Colonic mucosa (tissue), 4 donors: ENCODE measurements at regions not wholly inside any gene's neighbourhood (a gene's known extent, or its start where the extent isn't known, plus 50 kb on each side); places are given as distances from the start of the nearest gene placed in this dataset.

Experiments used
- DNase-seq: peaks from one replicate; pipeline ENCODE4 v3.0.0-alpha.2; 2020
- H3K27ac ChIP-seq: fragments of 200-600 bp; one replicate; pipeline ENCODE4 v1.8.0; 2021
- H3K27me3 ChIP-seq: fragments of 200-600 bp; one replicate; pipeline ENCODE4 v1.8.0; 2021
- H3K36me3 ChIP-seq: fragments of 200-600 bp; one replicate; pipeline ENCODE4 v1.8.0; 2021
- H3K4me1 ChIP-seq: fragments of 200-600 bp; one replicate; pipeline ENCODE4 v1.8.0; 2021; ENCODE audit warnings: mild to moderate bottlenecking
- H3K4me3 ChIP-seq: fragments of 200-600 bp; one replicate; pipeline ENCODE4 v1.8.0; 2021
- H3K9ac ChIP-seq, 2 donors: one replicate each; pipeline ENCODE4 v1.7.0; 2013; ENCODE audit warnings: control low read depth in 2 of 2, low read depth in 2 of 2, low read length in 2 of 2
- H3K9me3 ChIP-seq: fragments of 200-600 bp; one replicate; pipeline ENCODE4 v1.8.0; 2021
- intact Hi-C: fragments of 100-400 bp; cut with DNase I; formaldehyde crosslinking; loops from one replicate; pipeline ENCODE4 v1.14.1; 2022
- TF ChIP-seq, protein P1 (sequence below): fragments of 200-600 bp; IDR thresholded peaks from one replicate; pipeline ENCODE4 v1.8.0; 2022; ENCODE audit warnings: antibody characterized with exemption, mild to moderate bottlenecking
- donor health status: healthy.
- donor health status: DM: no; HTN: no; CAD: no.
- donor health status: DM: no; HTN: no; CAD: no.

GRCh38 chr18:77395953-77396352, 146.3 kb downstream of the GALR1 start:
- Histone ChIP-seq H3K27ac (no peak overlapping the region), H3K4me1 (no peaks in the 10 kb centered on the region), H3K36me3 (no peaks in the 10 kb centered on the region), H3K9me3 (no peaks in the 10 kb centered on the region), H3K27me3 (no peaks in the 10 kb centered on the region), H3K9ac (no peak overlapping the region), H3K4me3 (no peak overlapping the region)
- intact Hi-C loops: no loop called here
- DNase-seq: peak; percentile 37
- TF ChIP-seq, protein P1, sequence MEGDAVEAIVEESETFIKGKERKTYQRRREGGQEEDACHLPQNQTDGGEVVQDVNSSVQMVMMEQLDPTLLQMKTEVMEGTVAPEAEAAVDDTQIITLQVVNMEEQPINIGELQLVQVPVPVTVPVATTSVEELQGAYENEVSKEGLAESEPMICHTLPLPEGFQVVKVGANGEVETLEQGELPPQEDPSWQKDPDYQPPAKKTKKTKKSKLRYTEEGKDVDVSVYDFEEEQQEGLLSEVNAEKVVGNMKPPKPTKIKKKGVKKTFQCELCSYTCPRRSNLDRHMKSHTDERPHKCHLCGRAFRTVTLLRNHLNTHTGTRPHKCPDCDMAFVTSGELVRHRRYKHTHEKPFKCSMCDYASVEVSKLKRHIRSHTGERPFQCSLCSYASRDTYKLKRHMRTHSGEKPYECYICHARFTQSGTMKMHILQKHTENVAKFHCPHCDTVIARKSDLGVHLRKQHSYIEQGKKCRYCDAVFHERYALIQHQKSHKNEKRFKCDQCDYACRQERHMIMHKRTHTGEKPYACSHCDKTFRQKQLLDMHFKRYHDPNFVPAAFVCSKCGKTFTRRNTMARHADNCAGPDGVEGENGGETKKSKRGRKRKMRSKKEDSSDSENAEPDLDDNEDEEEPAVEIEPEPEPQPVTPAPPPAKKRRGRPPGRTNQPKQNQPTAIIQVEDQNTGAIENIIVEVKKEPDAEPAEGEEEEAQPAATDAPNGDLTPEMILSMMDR: no peak

DNA sequence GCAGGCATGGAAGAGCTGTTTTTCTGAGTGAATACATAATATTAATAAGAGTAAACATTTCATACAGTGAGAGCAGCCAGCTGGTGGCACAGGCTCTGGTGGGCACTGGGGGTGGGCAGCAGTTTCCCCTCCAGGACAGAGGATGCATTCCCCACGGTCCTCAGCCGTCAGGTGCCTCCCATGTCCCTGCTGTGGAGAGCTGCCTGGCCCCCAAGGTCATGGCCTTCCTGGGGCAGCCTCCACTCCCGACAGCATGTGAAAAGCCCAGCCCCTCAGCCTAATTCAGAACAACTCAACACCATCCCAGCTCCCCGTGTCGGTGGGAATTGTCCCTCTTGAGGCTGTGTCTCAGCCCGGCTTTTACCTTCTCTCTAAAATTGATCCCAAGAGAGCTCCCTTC, 147.4 kb downstream of the GALR1 start:
- Histone ChIP-seq H3K4me1 (no peaks in the 10 kb centered on the region), H3K9ac (peak overlapping the region in 1 of 2 donors; percentile 6), H3K9me3 (no peaks in the 10 kb centered on the region), H3K27ac (no peak overlapping the region), H3K27me3 (no peaks in the 10 kb centered on the region), H3K4me3 (no peak overlapping the region), H3K36me3 (no peaks in the 10 kb centered on the region)
- TF ChIP-seq, protein P1: no peak
- DNase-seq: no peak
- intact Hi-C loops: no loop called here

GRCh38 chr18:77397617-77398016, 148.0 kb downstream of the GALR1 start:
- DNase-seq: no peak
- Histone ChIP-seq H3K9ac (peak overlapping the region in 1 of 2 donors; percentile 6), H3K4me1 (no peaks in the 10 kb centered on the region), H3K4me3 (no peak overlapping the region), H3K9me3 (no peaks in the 10 kb centered on the region), H3K27ac (no peak overlapping the region), H3K27me3 (no peaks in the 10 kb centered on the region), H3K36me3 (no peaks in the 10 kb centered on the region)
- intact Hi-C loops: no loop called here
- TF ChIP-seq, protein P1: no peak

- Histone ChIP-seq H3K9ac (no peak overlapping the region), H3K4me3 (no peak overlapping the region), H3K27ac (no peak overlapping the region), H3K36me3 (no peaks in the 10 kb centered on the region), H3K4me1 (no peaks in the 10 kb centered on the region), H3K9me3 (no peaks in the 10 kb centered on the region), H3K27me3 (no peaks in the 10 kb centered on the region)
- DNase-seq: no peak
- intact Hi-C loops: no loop called here
- TF ChIP-seq, protein P1: no peak
Measured at GRCh38 chr18:77400561-77400960, 150.9 kb downstream of the GALR1 start.

DNA sequence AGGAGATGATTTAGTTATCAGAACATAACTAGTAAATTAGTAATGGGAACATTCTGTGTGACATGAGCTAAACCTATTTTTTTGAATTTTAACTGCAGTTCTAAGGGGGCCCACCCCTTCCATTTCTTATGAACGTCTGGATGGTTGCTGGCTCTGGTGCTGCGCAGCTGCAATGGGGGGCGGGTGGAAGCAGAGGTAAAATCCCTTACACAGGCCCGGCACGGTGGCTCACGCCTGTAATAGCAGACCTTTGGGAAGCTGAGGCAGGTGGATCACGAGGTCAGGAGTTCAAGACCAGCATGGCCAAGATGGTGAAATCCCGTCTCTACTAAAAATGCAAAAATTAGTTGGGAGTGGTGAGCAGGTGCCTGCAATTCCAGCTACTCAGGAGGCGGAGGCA, 151.5 kb downstream of the GALR1 start:
- Histone ChIP-seq H3K27ac (no peak overlapping the region), H3K9ac (no peak overlapping the region), H3K4me3 (no peak overlapping the region), H3K27me3 (no peaks in the 10 kb centered on the region), H3K4me1 (no peaks in the 10 kb centered on the region), H3K36me3 (no peaks in the 10 kb centered on the region), H3K9me3 (no peaks in the 10 kb centered on the region)
- DNase-seq: no peak
- TF ChIP-seq, protein P1: no peak
- intact Hi-C loops: no loop called here
